ENCODE measurements at regions not wholly inside any gene's neighbourhood (a gene's known extent, or its start where the extent isn't known, plus 50 kb on each side); places are given as distances from the start of the nearest gene placed in this dataset.

DNA sequence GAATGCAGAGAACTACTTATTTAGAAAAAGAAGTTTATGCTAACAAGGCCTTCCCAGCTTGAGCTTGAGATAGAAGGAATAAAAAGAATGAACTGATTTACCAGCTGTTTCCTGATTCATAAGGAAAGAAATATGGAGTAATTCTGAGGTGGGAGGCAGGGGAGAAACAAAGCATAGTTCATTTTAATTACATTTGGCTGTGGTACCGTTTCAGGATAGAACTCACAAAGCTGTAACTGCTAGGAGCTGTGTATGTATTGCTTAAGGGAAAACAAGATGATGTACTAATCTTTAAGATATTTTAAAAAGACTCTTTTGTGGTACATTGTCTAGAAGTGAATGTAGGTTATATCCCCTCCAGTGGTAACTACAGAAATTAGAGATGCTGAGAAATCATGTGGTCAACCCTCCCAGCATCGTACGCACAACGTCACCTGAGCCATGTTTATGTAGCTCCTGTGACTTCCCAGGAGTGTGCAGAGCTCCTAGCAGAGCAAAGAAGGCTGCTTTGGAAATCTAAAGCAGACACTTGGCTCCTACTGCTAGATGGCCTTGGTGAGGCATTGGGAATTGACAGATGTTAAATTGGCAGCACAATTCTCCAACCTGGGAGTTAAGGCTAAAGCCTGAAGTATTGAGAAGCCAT, 208.3 kb upstream of the VLDLR start:
- no TSS peak for BruUV-seq (replicated peaks)
- no peak overlapping the region for H3K27ac ChIP-seq (ENCODE audit: insufficient read depth, low read depth, low read length)
- H3K9ac ChIP-seq (replicated peaks; ENCODE audit: extremely low read depth, insufficient read depth, low read length), result no peak overlapping the region
- ChIA-PET CTCF (no interaction called here), POLR2A (no interaction called here)
- H2AFZ ChIP-seq (ENCODE audit: low read depth, low read length), result no peak overlapping the region
- intact Hi-C loops (cut with micrococcal nuclease), result no loop called here
- H3K36me3 ChIP-seq (ENCODE audit: control insufficient read depth in 2 of 2, extremely low read depth in 1 of 2, insufficient read depth in 2 of 2, low read length in 2 of 2), result no peaks in the 10 kb centered on the region
- no peaks in the 10 kb centered on the region for H3K27me3 ChIP-seq (ENCODE audit: control insufficient read depth in 2 of 2, insufficient read depth in 2 of 2, low read length in 2 of 2)
- no peak overlapping the region for H3K4me3 ChIP-seq (replicated peaks in 1 of 3; ENCODE audit: insufficient read depth in 1 of 3, low read depth in 1 of 3, low read length in 3 of 3)
- dilution Hi-C loops (cut with MboI; ENCODE audit: extremely low pct_ligation_motif_present, low sequenced_read_pairs), result no loop called here
- no peak overlapping the region for H3K4me2 ChIP-seq (ENCODE audit: insufficient read depth, low read length)
- H3K9me3 ChIP-seq (replicated peaks; ENCODE audit: control insufficient read depth, insufficient read depth, low read length), result no peaks in the 10 kb centered on the region
- H3K79me2 ChIP-seq (ENCODE audit: control insufficient read depth, insufficient read depth, low read length), result no peaks in the 10 kb centered on the region
- TF ChIP-seq POLR2A (IDR thresholded peaks at IDR 0.05; ENCODE audit: low read depth, low read length) (no peak), POLR2AphosphoS5 (IDR thresholded peaks at IDR 0.05; ENCODE audit: insufficient read depth, low read depth, low read length) (no peak)
- no peaks in the 10 kb centered on the region for H4K20me1 ChIP-seq (replicated peaks; ENCODE audit: control insufficient read depth, extremely low read depth, insufficient read depth, low read length)
- H3K4me1 ChIP-seq (ENCODE audit: control insufficient read depth, extremely low read depth, insufficient read depth, low read length), result no peaks in the 10 kb centered on the region
- H3K9me1 ChIP-seq (replicated peaks; ENCODE audit: control insufficient read depth, extremely low read depth, insufficient read depth, low read length), result no peaks in the 10 kb centered on the region
- FAIRE-seq, result no peak
- no peak for DNase-seq (ENCODE audit: low read depth, low spot score)

DNA sequence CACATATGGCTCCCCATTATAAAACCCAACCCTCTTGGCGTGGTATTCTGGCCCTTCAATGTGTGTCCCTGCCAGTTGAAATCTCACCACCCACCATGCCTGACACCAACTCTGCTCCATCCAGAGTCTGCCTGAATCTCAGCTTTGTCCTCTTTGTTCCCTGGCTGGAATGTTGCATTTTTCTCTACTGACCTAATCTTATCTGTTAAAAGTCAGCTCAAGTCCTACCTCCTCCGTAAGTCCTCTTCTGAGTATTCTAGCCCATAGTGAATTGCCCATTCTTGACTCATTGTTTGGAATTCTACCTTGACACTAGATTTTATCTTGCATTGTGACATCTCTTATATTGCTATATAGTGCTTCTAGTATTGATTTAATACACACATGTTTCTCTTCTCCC, 207.1 kb upstream of the VLDLR start:
- no peaks in the 10 kb centered on the region for H3K79me2 ChIP-seq (ENCODE audit: control insufficient read depth, insufficient read depth, low read length)
- POLR2A ChIA-PET, result no interaction called here
- DNase-seq (ENCODE audit: low read depth, low spot score) (no peak), FAIRE-seq (no peak)
- BruUV-seq (replicated peaks), result no TSS peak
- H2AFZ ChIP-seq (ENCODE audit: low read depth, low read length), result no peak overlapping the region
- intact Hi-C loops (cut with micrococcal nuclease) (no loop called here), dilution Hi-C loops (cut with MboI; ENCODE audit: extremely low pct_ligation_motif_present, low sequenced_read_pairs) (no loop called here)
- H3K36me3 ChIP-seq (ENCODE audit: control insufficient read depth in 2 of 2, extremely low read depth in 1 of 2, insufficient read depth in 2 of 2, low read length in 2 of 2), result no peaks in the 10 kb centered on the region
- H3K4me3 ChIP-seq (replicated peaks in 1 of 3; ENCODE audit: insufficient read depth in 1 of 3, low read depth in 1 of 3, low read length in 3 of 3), result no peak overlapping the region
- no peaks in the 10 kb centered on the region for H4K20me1 ChIP-seq (replicated peaks; ENCODE audit: control insufficient read depth, extremely low read depth, insufficient read depth, low read length)
- H3K9ac ChIP-seq (replicated peaks; ENCODE audit: extremely low read depth, insufficient read depth, low read length), result no peak overlapping the region
- no peak overlapping the region for H3K4me2 ChIP-seq (ENCODE audit: insufficient read depth, low read length)
- H3K27ac ChIP-seq (ENCODE audit: insufficient read depth, low read depth, low read length), result no peak overlapping the region
- no peaks in the 10 kb centered on the region for H3K27me3 ChIP-seq (ENCODE audit: control insufficient read depth in 2 of 2, insufficient read depth in 2 of 2, low read length in 2 of 2)
- no peaks in the 10 kb centered on the region for H3K9me1 ChIP-seq (replicated peaks; ENCODE audit: control insufficient read depth, extremely low read depth, insufficient read depth, low read length)
- CTCF ChIA-PET, result interaction anchor here (0.8 kb wide), 1 partner anchor 146 kb away, joined by 3 read pairs; no protein-coding TSS in a partner anchor
- H3K4me1 ChIP-seq (ENCODE audit: control insufficient read depth, extremely low read depth, insufficient read depth, low read length), result no peaks in the 10 kb centered on the region
- TF ChIP-seq POLR2A (IDR thresholded peaks at IDR 0.05; ENCODE audit: low read depth, low read length) (no peak), JUN (IDR thresholded peaks at IDR 0.05; ENCODE audit: borderline replicate concordance, insufficient read depth, insufficient read length, low read depth) (no peak), FOS (IDR thresholded peaks at IDR 0.05; ENCODE audit: borderline replicate concordance, insufficient read depth, low read length) (no peak), EZH2 (IDR thresholded peaks at IDR 0.05; ENCODE audit: borderline replicate concordance, low read depth, low read length, severe bottlenecking) (no peak), MYC (IDR thresholded peaks at IDR 0.05; ENCODE audit: low read depth, low read length) (no peak), POLR2AphosphoS5 (IDR thresholded peaks at IDR 0.05; ENCODE audit: insufficient read depth, low read depth, low read length) (no peak)
- TF ChIP-seq, protein P1, sequence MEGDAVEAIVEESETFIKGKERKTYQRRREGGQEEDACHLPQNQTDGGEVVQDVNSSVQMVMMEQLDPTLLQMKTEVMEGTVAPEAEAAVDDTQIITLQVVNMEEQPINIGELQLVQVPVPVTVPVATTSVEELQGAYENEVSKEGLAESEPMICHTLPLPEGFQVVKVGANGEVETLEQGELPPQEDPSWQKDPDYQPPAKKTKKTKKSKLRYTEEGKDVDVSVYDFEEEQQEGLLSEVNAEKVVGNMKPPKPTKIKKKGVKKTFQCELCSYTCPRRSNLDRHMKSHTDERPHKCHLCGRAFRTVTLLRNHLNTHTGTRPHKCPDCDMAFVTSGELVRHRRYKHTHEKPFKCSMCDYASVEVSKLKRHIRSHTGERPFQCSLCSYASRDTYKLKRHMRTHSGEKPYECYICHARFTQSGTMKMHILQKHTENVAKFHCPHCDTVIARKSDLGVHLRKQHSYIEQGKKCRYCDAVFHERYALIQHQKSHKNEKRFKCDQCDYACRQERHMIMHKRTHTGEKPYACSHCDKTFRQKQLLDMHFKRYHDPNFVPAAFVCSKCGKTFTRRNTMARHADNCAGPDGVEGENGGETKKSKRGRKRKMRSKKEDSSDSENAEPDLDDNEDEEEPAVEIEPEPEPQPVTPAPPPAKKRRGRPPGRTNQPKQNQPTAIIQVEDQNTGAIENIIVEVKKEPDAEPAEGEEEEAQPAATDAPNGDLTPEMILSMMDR (IDR thresholded peaks at IDR 0.05; ENCODE audit: extremely low read depth in 1 of 2, insufficient read depth in 1 of 2, low read depth in 1 of 2, low read length in 2 of 2), result no peak
- TF ChIP-seq, protein P2, sequence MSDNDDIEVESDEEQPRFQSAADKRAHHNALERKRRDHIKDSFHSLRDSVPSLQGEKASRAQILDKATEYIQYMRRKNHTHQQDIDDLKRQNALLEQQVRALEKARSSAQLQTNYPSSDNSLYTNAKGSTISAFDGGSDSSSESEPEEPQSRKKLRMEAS (IDR thresholded peaks at IDR 0.05; ENCODE audit: insufficient read depth, insufficient read length), result no peak
- no peaks in the 10 kb centered on the region for H3K9me3 ChIP-seq (replicated peaks; ENCODE audit: control insufficient read depth, insufficient read depth, low read length)
